GM19239 (cell line): ENCODE measurements at regions not wholly inside any gene's neighbourhood (a gene's known extent, or its start where the extent isn't known, plus 50 kb on each side); places are given as distances from the start of the nearest gene placed in this dataset.
"Not testable (repeated sequence)": the region's sequence is repeated elsewhere in the genome, so short reads cannot be mapped to it uniquely, and the experiment has no call there.

ENCODE experiments used
- DNase-seq: peaks from one replicate; pipeline ENCODE4 v3.0.0; 2011; ENCODE audit warnings: low spot score; ENCODE audit not compliant: insufficient read length
- FAIRE-seq: peaks from 2 replicates; lab custom pipeline; 2011; peaks lifted over from hg19 to GRCh38; lab: Jason Lieb, UNC

- DNase-seq, FAIRE-seq: not testable (repeated sequence)
These were observed 525.4 kb downstream of the RERGL start for GRCh38 chr12:17564630-17565029.

- no peak for FAIRE-seq
- no peak for DNase-seq
These were observed 540.0 kb downstream of the RERGL start for GRCh38 chr12:17550011-17550410.

- DNase-seq (no peak), FAIRE-seq (no peak)
These were observed 549.1 kb downstream of the RERGL start for GRCh38 chr12:17540921-17541320.

GRCh38 chr12:17528394-17528793 lies 561.6 kb downstream of the RERGL start:
- FAIRE-seq (no peak), DNase-seq (no peak)

- FAIRE-seq (no peak), DNase-seq (no peak)
These were observed 563.0 kb downstream of the RERGL start for GRCh38 chr12:17527021-17527420.

GRCh38 chr12:17511369-17511768 lies 578.6 kb downstream of the RERGL start:
- no peak for FAIRE-seq
- DNase-seq = no peak

- no peak for FAIRE-seq
These were observed 582.7 kb downstream of the RERGL start for GRCh38 chr12:17507336-17507735.

GRCh38 chr12:17503742-17504141 lies 586.3 kb downstream of the RERGL start:
- DNase-seq = no peak
- FAIRE-seq = no peak

More at GRCh38 chr12:17507336-17507735, 582.7 kb downstream of the RERGL start:
- DNase-seq = no peak

- DNase-seq (no peak), FAIRE-seq (no peak)
These were observed 600.5 kb downstream of the RERGL start for GRCh38 chr12:17489452-17489851.

GRCh38 chr12:17478908-17479673 lies 610.9 kb downstream of the RERGL start:
- no peak for FAIRE-seq
- no peak for DNase-seq

GRCh38 chr12:17470460-17470859 lies 619.5 kb downstream of the RERGL start:
- DNase-seq (no peak), FAIRE-seq (no peak)

- FAIRE-seq (no peak), DNase-seq (no peak)
These were observed 630.8 kb downstream of the RERGL start for GRCh38 chr12:17459214-17459613.

GRCh38 chr12:17456486-17456885 lies 633.5 kb downstream of the RERGL start:
- no peak for FAIRE-seq
- DNase-seq = no peak

- FAIRE-seq (no peak), DNase-seq (no peak)
These were observed 651.9 kb downstream of the RERGL start for GRCh38 chr12:17438141-17438540.

GRCh38 chr12:17416748-17417147 lies 673.2 kb downstream of the RERGL start:
- FAIRE-seq (no peak), DNase-seq (no peak)

GRCh38 chr12:17414596-17414995 lies 675.4 kb downstream of the RERGL start:
- FAIRE-seq (no peak), DNase-seq (no peak)

GRCh38 chr12:17411662-17412061 lies 678.3 kb downstream of the RERGL start:
- FAIRE-seq (no peak), DNase-seq (no peak)

- FAIRE-seq (no peak), DNase-seq (no peak)
These were observed 701.3 kb downstream of the RERGL start for GRCh38 chr12:17388679-17389078.

GRCh38 chr12:17383321-17383720 lies 706.7 kb downstream of the RERGL start:
- DNase-seq (no peak), FAIRE-seq (no peak)

GRCh38 chr12:17381211-17381610 lies 708.8 kb downstream of the RERGL start:
- FAIRE-seq (no peak), DNase-seq (no peak)

GRCh38 chr12:17372508-17372907 lies 717.5 kb downstream of the RERGL start:
- no peak for DNase-seq
- no peak for FAIRE-seq

GRCh38 chr12:17371491-17372215 lies 718.3 kb downstream of the RERGL start:
- no peak for FAIRE-seq
- no peak for DNase-seq
